A673 (cell line): ENCODE measurements at regions not wholly inside any gene's neighbourhood (a gene's known extent, or its start where the extent isn't known, plus 50 kb on each side); places are given as distances from the start of the nearest gene placed in this dataset.

Experiments used
- BruUV-seq: library from RNA; stranded (reverse); fragments of 400-500 nt; replicated peaks from 2 replicates; lab custom pipeline; 2021; lab: Mats Ljungman, UMichigan
- CTCF ChIA-PET: fragments of 300-600 bp; sonication (Branson Sonifier 250); formaldehyde crosslinking; loops from one replicate; lab custom pipeline; 2022; ENCODE audit warnings: antibody characterized with exemption; lab: Charles Lee
- POLR2A ChIA-PET: fragments of 300-600 bp; sonication (Branson Sonifier 250); formaldehyde crosslinking; loops from one replicate; lab custom pipeline; 2022; ENCODE audit warnings: antibody characterized with exemption; ENCODE audit not compliant: low non-redundant PET; lab: Charles Lee
- DNase-seq: peaks from one replicate; pipeline ENCODE4 v3.0.0-alpha.2; 2015; ENCODE audit warnings: low spot score
- H3K27ac ChIP-seq: fragments of 200-600 bp; sonication (generic); 2 replicates; pipeline ENCODE4 v1.5.1; 2016; ENCODE audit warnings: mixed run types, low read depth, mild to moderate bottlenecking, mixed read lengths, antibody characterized with exemption, low read length; ENCODE audit not compliant: poor library complexity, severe bottlenecking
- H3K27me3 ChIP-seq: fragments of 200-600 bp; sonication (generic); replicated peaks from 2 replicates; pipeline ENCODE4 v1.6.1; 2017; ENCODE audit warnings: mixed run types, low read depth, mild to moderate bottlenecking, mixed read lengths, antibody characterized with exemption, low read length; ENCODE audit not compliant: insufficient read depth, poor library complexity
- H3K36me3 ChIP-seq: fragments of 200-600 bp; sonication (generic); 2 replicates; pipeline ENCODE4 v1.6.1; 2016; ENCODE audit warnings: mixed run types, mild to moderate bottlenecking, mixed read lengths, antibody characterized with exemption, low read length; ENCODE audit not compliant: insufficient read depth, poor library complexity, severe bottlenecking
- H3K4me1 ChIP-seq: fragments of 200-600 bp; sonication (generic); 2 replicates; pipeline ENCODE4 v1.6.1; 2017; ENCODE audit warnings: mixed run types, mild to moderate bottlenecking, mixed read lengths, antibody characterized with exemption, low read length; ENCODE audit not compliant: insufficient read depth, poor library complexity, severe bottlenecking
- H3K4me3 ChIP-seq: fragments of 200-600 bp; sonication (generic); 2 replicates; pipeline ENCODE4 v1.5.1; 2016; ENCODE audit warnings: low read depth, mixed run types, mild to moderate bottlenecking, mixed read lengths, low read length; ENCODE audit not compliant: poor library complexity, severe bottlenecking
- H3K9me3 ChIP-seq: fragments of 200-600 bp; sonication (generic); 2 replicates; pipeline ENCODE4 v1.6.1; 2016; ENCODE audit warnings: mixed run types, low read depth, mild to moderate bottlenecking, mixed read lengths, antibody characterized with exemption, low read length; ENCODE audit not compliant: poor library complexity, severe bottlenecking
- CTCF ChIP-seq: fragments of 300-800, 200-600 bp; sonication (generic); conservative IDR thresholded peaks from 2 replicates; pipeline ENCODE4 v1.5.1; 2017; ENCODE audit warnings: low read depth, mild to moderate bottlenecking, antibody characterized with exemption, low read length, moderate library complexity, mixed read lengths
- EZH2 ChIP-seq: fragments of 200-600 bp; sonication (generic); IDR thresholded peaks from 2 replicates; pipeline ENCODE4 v1.6.1; 2017; ENCODE audit warnings: borderline replicate concordance, low read depth, mild to moderate bottlenecking, mixed read lengths, antibody characterized with exemption, low read length; ENCODE audit not compliant: poor library complexity, severe bottlenecking
- intact Hi-C: fragments of 100-400 bp; cut with micrococcal nuclease; formaldehyde crosslinking; loops from one replicate; pipeline ENCODE4 v1.10.0; 2022; ENCODE audit not compliant: unreplicated experiment

- Histone ChIP-seq H3K36me3 (no peaks in the 10 kb centered on the region), H3K27ac (no peak overlapping the region), H3K4me1 (no peaks in the 10 kb centered on the region), H3K9me3 (peaks cover 34% of the 10 kb centered on the region), H3K4me3 (no peak overlapping the region), H3K27me3 (no peaks in the 10 kb centered on the region)
- POLR2A ChIA-PET: no interaction called here
- TF ChIP-seq EZH2 (no peak), CTCF (no peak)
- intact Hi-C loops: no loop called here
- DNase-seq: no peak
- BruUV-seq: no TSS peak
- CTCF ChIA-PET: no interaction called here
Measured at GRCh38 chr4:23423540-23423939, 466.3 kb downstream of the PPARGC1A start.

DNA sequence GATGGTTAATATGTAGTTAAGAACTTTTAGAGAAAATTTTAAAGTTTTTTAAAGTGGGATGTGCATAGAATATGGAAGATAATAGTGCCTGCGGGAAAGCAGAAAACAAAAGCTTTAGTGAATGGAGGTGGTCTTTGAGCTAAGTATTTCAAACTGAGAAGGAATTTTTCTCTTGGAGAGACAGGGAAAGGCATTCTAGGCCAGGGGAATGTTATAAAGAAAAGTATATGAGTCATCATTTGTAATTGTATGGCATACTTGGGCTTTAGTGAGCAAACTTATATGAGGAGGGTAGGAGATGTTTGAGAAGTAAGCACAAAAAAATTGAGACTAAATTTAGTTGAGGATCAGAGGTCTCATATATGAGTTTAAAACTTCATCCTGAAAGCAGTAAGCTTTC lies 467.0 kb downstream of the PPARGC1A start:
- H3K36me3 ChIP-seq: no peaks in the 10 kb centered on the region
- CTCF ChIA-PET: no interaction called here
- intact Hi-C loops: no loop called here
- peaks cover 34% of the 10 kb centered on the region for H3K9me3 ChIP-seq
- H3K4me1 ChIP-seq: no peaks in the 10 kb centered on the region
- TF ChIP-seq CTCF: no peak
- TF ChIP-seq EZH2: no peak
- POLR2A ChIA-PET: no interaction called here
- no peak overlapping the region for H3K27ac ChIP-seq
- no TSS peak for BruUV-seq
- no peak for DNase-seq
- no peaks in the 10 kb centered on the region for H3K27me3 ChIP-seq
- H3K4me3 ChIP-seq: no peak overlapping the region

DNA sequence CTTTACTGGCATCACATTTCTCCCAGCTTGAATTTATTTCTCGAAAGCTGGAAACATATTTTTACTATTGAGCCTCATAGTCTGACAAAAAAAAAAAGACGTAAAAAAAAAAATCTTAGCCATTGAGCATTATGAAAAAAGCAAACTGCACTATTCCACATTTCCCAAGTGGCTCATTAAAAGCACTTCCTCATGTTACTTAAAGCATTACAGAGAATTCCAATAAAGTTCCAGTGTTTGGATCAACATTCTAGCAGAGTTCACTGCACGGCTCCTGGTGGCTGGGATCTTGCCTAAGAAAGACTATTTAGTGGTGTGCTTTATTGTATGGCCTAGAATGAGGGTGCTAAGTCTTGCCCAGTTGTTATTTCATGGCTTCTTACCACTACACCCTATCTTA lies 476.2 kb downstream of the PPARGC1A start:
- no peak for DNase-seq
- intact Hi-C loops: no loop called here
- Histone ChIP-seq H3K27me3 (no peaks in the 10 kb centered on the region), H3K4me3 (no peak overlapping the region), H3K9me3 (peaks cover 21% of the 10 kb centered on the region), H3K27ac (no peak overlapping the region), H3K36me3 (no peaks in the 10 kb centered on the region), H3K4me1 (no peaks in the 10 kb centered on the region)
- CTCF ChIA-PET: no interaction called here
- TF ChIP-seq EZH2 (no peak), CTCF (no peak)
- BruUV-seq: no TSS peak
- POLR2A ChIA-PET: no interaction called here
